ENCODE measurements at regions not wholly inside any gene's neighbourhood (a gene's known extent, or its start where the extent isn't known, plus 50 kb on each side); places are given as distances from the start of the nearest gene placed in this dataset.

GRCh38 chr7:138196971-138197896 is 121.0 kb downstream of the AKR1D1 start:
- TF ChIP-seq CTCF (IDR thresholded peaks at IDR 0.05) = no peak
- Histone ChIP-seq H3K27ac (no peak overlapping the region), H3K4me1 (peaks cover 14% of the 10 kb centered on the region), H3K9me3 (no peaks in the 10 kb centered on the region), H3K36me3 (no peaks in the 10 kb centered on the region), H3K27me3 (no peaks in the 10 kb centered on the region), H3K4me3 (no peak overlapping the region)
- ATAC-seq (no peak), DNase-seq (no peak)
- intact Hi-C loops (cut with DNase I) = no loop called here

- intact Hi-C loops (cut with DNase I) = no loop called here
- Histone ChIP-seq H3K4me3 (no peak overlapping the region), H3K27ac (no peak overlapping the region), H3K9me3 (no peaks in the 10 kb centered on the region), H3K36me3 (no peaks in the 10 kb centered on the region), H3K4me1 (no peaks in the 10 kb centered on the region), H3K27me3 (no peaks in the 10 kb centered on the region)
- DNase-seq = no peak
- ATAC-seq = no peak
- TF ChIP-seq CTCF (IDR thresholded peaks at IDR 0.05) = no peak
Measured at GRCh38 chr7:138204285-138204981, 128.2 kb downstream of the AKR1D1 start.

GRCh38 chr7:138204982-138205298 is 128.7 kb downstream of the AKR1D1 start:
- Histone ChIP-seq H3K36me3 (no peaks in the 10 kb centered on the region), H3K27ac (no peak overlapping the region), H3K27me3 (no peaks in the 10 kb centered on the region), H3K4me1 (no peaks in the 10 kb centered on the region), H3K9me3 (no peaks in the 10 kb centered on the region), H3K4me3 (no peak overlapping the region)
- intact Hi-C loops (cut with DNase I) = no loop called here
- no peak for TF ChIP-seq CTCF (IDR thresholded peaks at IDR 0.05)
- no peak for DNase-seq
- no peak for ATAC-seq

- ATAC-seq (no peak), DNase-seq (no peak)
- H3K27me3 ChIP-seq = no peaks in the 10 kb centered on the region
- no peak overlapping the region for H3K27ac ChIP-seq
- no peaks in the 10 kb centered on the region for H3K4me1 ChIP-seq
- no peaks in the 10 kb centered on the region for H3K9me3 ChIP-seq
- TF ChIP-seq CTCF (IDR thresholded peaks at IDR 0.05) = no peak
- no peaks in the 10 kb centered on the region for H3K36me3 ChIP-seq
- intact Hi-C loops (cut with DNase I) = no loop called here
- H3K4me3 ChIP-seq = no peak overlapping the region
Measured at GRCh38 chr7:138205614-138206150, 129.4 kb downstream of the AKR1D1 start.

GRCh38 chr7:138207555-138207971 is 131.3 kb downstream of the AKR1D1 start:
- intact Hi-C loops (cut with DNase I) = no loop called here
- H3K36me3 ChIP-seq = no peaks in the 10 kb centered on the region

More at GRCh38 chr7:138207555-138207971, 131.3 kb downstream of the AKR1D1 start:
- ATAC-seq (no peak), DNase-seq (no peak)
- no peak for TF ChIP-seq CTCF (IDR thresholded peaks at IDR 0.05)
- H3K27me3 ChIP-seq = no peaks in the 10 kb centered on the region
- no peaks in the 10 kb centered on the region for H3K9me3 ChIP-seq
- H3K27ac ChIP-seq = no peak overlapping the region
- H3K4me3 ChIP-seq = no peak overlapping the region
- H3K4me1 ChIP-seq = no peaks in the 10 kb centered on the region

Measured in upper lobe of right lung (tissue), 1 donor.